A549 (cell line): ENCODE measurements at regions not wholly inside any gene's neighbourhood (a gene's known extent, or its start where the extent isn't known, plus 50 kb on each side); places are given as distances from the start of the nearest gene placed in this dataset.

Experiments used
- BCL3 ChIP-seq: fragments of >200 bp; sonication (Bioruptor Twin); formaldehyde crosslinking; IDR thresholded peaks from 3 replicates; pipeline ENCODE4 v1.6.1; 2016
- CHD2 ChIP-seq: fragments of 150-350 bp; IDR thresholded peaks from 2 replicates; pipeline ENCODE4 v1.6.1; 2014; ENCODE audit warnings: low read length; ENCODE audit not compliant: partially characterized antibody
- CTCF ChIP-seq: fragments of >200 bp; sonication (Bioruptor Twin); formaldehyde crosslinking; IDR thresholded peaks from 3 replicates; pipeline ENCODE4 v1.5.1; 2016
- E2F6 ChIP-seq: IDR thresholded peaks from 2 replicates; pipeline ENCODE4 v1.6.1; 2012; ENCODE audit warnings: low read depth, borderline replicate concordance
- EP300 ChIP-seq, 2 experiments: fragments of >200 bp; sonication (Bioruptor Twin); formaldehyde crosslinking; IDR thresholded peaks; 2 replicates in 1 of 2; 3 replicates in 1 of 2; pipeline ENCODE4 v1.6.1; 2016 to 2017
- JUN ChIP-seq, 2 experiments: fragments of >200 bp; sonication (Bioruptor Twin); formaldehyde crosslinking; IDR thresholded peaks; 2 replicates in 1 of 2; 3 replicates in 1 of 2; pipeline ENCODE4 v1.6.1; 2016 to 2017
- POLR2A ChIP-seq: IDR thresholded peaks from 2 replicates; pipeline ENCODE4 v1.6.1; 2012; ENCODE audit warnings: mild to moderate bottlenecking, low read length
- POLR2AphosphoS2 ChIP-seq: conservative IDR thresholded peaks from 2 replicates; pipeline ENCODE4 v1.6.1; 2012; ENCODE audit warnings: low read length, improper control_type of control experiment, inconsistent platforms
- RFX5 ChIP-seq: fragments of 450-650 bp; IDR thresholded peaks from 2 replicates; pipeline ENCODE4 v1.7.1; 2014; ENCODE audit warnings: antibody characterized with exemption, mild to moderate bottlenecking, moderate library complexity
- SMC3 ChIP-seq: fragments of >200 bp; sonication (Bioruptor Twin); formaldehyde crosslinking; IDR thresholded peaks from 3 replicates; pipeline ENCODE4 v1.6.1; 2018; ENCODE audit warnings: inconsistent platforms
- ZFP36 ChIP-seq: fragments of 450-650 bp; IDR thresholded peaks from 2 replicates; pipeline ENCODE4 v1.6.1; 2014; ENCODE audit warnings: borderline replicate concordance; ENCODE audit not compliant: partially characterized antibody
- TF ChIP-seq, protein P1 (sequence below): IDR thresholded peaks from 2 replicates; pipeline ENCODE4 v1.6.1; 2012
- TF ChIP-seq, protein P2 (sequence below): fragments of 200-600 bp; sonication (generic); IDR thresholded peaks from 2 replicates; pipeline ENCODE4 v1.6.1; 2016; ENCODE audit warnings: antibody characterized with exemption, mild to moderate bottlenecking, moderate library complexity

- TF ChIP-seq JUN (IDR thresholded peaks at IDR 0.05) (no peak), CTCF (no peak), RFX5 (no peak), CHD2 (no peak), POLR2AphosphoS2 (no peak), SMC3 (no peak), POLR2A (no peak), EP300 (IDR thresholded peaks at IDR 0.05) (no peak), ZFP36 (no peak), E2F6 (no peak), BCL3 (no peak)
- TF ChIP-seq, protein P1, sequence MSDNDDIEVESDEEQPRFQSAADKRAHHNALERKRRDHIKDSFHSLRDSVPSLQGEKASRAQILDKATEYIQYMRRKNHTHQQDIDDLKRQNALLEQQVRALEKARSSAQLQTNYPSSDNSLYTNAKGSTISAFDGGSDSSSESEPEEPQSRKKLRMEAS = no peak
- TF ChIP-seq, protein P2, sequence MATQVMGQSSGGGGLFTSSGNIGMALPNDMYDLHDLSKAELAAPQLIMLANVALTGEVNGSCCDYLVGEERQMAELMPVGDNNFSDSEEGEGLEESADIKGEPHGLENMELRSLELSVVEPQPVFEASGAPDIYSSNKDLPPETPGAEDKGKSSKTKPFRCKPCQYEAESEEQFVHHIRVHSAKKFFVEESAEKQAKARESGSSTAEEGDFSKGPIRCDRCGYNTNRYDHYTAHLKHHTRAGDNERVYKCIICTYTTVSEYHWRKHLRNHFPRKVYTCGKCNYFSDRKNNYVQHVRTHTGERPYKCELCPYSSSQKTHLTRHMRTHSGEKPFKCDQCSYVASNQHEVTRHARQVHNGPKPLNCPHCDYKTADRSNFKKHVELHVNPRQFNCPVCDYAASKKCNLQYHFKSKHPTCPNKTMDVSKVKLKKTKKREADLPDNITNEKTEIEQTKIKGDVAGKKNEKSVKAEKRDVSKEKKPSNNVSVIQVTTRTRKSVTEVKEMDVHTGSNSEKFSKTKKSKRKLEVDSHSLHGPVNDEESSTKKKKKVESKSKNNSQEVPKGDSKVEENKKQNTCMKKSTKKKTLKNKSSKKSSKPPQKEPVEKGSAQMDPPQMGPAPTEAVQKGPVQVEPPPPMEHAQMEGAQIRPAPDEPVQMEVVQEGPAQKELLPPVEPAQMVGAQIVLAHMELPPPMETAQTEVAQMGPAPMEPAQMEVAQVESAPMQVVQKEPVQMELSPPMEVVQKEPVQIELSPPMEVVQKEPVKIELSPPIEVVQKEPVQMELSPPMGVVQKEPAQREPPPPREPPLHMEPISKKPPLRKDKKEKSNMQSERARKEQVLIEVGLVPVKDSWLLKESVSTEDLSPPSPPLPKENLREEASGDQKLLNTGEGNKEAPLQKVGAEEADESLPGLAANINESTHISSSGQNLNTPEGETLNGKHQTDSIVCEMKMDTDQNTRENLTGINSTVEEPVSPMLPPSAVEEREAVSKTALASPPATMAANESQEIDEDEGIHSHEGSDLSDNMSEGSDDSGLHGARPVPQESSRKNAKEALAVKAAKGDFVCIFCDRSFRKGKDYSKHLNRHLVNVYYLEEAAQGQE = no peak
These were observed 657.3 kb upstream of the PIK3C3 start for GRCh38 chr18:41297740-41298139.
